Stimulated activated CD8-positive, alpha-beta memory T cell treated with anti-CD3 and anti-CD28 coated beads, Interleukin-7, amount 100 ng/mL, for 48 hours (primary cell): ENCODE measurements at regions not wholly inside any gene's neighbourhood (a gene's known extent, or its start where the extent isn't known, plus 50 kb on each side); places are given as distances from the start of the nearest gene placed in this dataset.

Experiments used
- DNase-seq, 2 donors: peaks; one replicate each; pipeline ENCODE4 v3.0.0-alpha.2; 2020; ENCODE audit warnings: low read depth in 1 of 2; ENCODE audit errors: extremely low read depth in 1 of 2

DNA sequence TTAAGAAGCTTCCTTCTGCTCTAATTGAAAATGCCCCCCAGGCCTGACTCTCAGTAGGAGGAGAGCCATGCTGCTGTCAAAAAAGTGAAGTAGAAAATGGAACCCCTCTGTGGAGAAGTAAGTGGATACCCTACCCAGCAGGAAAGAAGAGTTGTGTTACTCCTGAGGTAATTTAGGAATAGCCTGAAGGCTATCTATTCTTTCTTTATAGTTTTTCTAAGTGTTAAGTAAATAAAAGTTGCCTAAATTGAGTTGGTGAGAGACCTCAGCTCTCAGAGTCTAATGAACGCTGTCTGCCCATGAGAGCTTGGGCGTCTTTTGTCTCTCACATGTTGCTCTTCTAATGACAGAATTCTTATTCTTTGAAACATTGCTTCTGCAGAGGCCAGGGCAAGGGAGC, 116.2 kb downstream of the NSUN3 start:
- DNase-seq: no peak

DNA sequence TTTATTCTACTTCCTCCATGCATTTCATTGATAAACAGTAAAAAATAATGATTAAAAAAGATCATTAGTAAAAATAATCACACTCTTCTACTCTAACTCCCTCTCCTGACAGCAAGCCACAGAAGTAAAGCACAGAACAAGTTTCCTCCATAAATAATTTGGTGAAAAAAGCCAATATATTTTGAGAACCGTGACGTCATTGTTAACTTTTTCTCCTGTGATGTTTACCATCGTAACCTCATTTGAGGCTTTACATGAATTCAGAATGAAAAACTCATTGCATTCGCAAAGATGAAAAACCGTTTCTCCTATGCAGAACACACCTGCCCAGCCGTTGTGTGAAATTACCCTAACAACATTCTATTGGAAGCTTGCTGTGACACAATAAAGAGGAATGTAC, 120.7 kb downstream of the NSUN3 start:
- DNase-seq: no peak

DNA sequence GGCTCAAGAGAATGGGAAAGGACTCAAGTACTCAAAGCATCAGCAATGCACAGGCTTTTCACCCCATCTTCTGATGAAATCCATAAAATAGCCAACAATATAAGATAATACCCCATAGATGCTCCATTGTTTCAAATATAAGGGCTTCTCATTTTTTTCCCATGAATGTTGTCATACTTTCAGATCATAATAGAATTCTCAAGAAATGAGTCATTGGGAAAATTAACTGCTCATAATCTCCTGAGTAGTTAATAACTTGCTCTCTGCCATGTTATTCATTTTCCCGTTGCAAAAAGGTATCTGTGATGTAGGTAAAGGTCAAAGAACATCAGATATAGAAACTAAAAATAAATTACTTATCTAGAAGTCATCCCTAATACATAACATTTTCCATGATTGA, 121.9 kb downstream of the NSUN3 start:
- no peak for DNase-seq

DNA sequence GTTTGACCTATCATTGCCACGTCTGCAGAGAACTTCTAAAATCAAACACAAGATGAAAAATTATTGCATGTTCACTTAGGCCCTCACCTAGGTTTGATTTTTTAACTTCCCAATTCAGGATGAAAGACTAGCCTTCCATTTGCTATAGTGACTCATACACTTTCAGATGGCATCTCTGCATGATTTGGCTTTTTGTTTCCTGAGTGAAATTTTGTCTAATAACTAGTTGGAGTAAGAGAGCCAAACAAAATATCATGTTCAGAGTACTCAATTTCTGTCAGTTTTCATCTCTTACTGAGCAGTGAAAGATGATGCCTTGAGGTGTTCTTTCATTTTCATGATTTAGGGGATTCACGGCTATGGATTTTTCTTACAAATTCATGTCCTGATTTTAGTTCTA, 122.9 kb downstream of the NSUN3 start:
- DNase-seq: no peak

DNA sequence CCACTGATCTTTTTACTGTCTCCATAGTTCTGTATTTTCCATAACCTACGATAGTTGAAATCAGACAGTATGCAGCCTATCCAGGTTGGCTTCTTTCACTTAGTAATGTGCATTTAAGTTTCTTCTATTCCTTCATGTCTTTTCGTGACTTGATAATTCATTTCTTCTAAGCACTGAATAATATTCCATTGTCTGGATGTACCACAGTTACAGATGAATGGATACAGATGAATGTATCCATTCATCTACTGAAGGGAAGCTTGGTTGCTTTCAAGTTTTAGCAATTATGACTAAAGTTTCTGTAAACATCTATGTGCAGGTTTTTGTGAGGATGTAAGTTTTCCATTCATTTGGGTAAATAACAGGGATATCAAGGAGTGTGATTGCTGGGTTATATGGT, 124.8 kb downstream of the NSUN3 start:
- no peak for DNase-seq

DNA sequence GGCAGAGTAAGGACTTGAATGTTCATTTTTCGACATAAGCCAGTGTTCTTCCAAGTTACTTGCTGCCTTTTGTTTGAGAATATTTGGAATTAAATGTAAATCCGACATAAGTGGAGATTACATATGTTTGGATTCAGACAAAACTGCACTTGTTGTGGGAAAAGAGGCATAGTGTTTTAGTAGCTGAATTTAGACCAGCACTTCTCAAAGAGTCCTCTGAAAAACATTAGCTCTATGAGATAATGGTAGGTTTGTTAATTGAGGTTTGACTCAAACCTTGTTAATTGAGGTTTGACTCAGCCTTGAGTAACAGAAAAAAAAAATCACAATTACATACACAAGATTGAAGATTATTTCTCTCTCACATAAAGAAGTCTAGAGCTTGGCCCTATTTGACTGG, 132.5 kb downstream of the NSUN3 start:
- DNase-seq: no peak

DNA sequence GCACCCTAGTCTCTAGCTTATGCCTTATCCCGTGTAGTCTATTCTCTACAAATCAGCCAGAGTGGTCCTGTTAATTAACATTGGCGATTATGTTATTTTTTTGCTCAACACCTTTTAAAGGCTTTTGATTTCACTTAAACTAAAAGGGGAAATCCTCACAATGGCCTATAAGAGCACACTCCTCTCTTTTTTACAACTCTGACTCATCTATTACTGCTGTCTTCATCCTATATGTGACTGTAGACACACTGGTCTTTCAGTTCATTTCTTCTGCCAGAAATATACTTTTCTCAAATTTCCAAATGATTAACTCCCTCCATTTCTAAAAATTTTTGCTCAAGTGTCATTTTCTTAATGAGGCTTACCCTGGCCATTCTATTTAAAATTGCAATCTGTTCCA, 143.4 kb downstream of the NSUN3 start:
- no peak for DNase-seq

GRCh38 chr3:94210256-94210655, 147.4 kb downstream of the NSUN3 start:
- DNase-seq: no peak

- no peak for DNase-seq
Observed at GRCh38 chr3:94217406-94217805, 154.5 kb downstream of the NSUN3 start.

DNA sequence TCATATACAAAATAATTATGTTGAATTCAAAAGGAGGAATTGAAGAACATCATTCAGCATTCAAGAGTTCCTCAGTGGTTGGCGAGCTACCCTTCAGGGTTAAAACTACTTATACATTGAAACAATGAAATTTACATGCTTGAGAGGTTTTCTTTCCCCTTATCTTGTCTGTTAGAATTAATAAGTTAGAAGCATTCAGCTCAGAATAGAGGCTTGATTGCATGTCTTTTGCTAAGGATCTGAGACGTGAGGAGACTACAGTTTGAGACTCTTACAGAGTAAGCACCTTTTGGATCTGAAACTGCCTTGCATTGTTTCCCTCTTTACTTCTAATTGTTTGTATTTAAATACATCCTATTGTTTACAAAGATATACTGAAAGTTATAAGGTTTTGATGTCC, 157.6 kb downstream of the NSUN3 start:
- no peak for DNase-seq

DNA sequence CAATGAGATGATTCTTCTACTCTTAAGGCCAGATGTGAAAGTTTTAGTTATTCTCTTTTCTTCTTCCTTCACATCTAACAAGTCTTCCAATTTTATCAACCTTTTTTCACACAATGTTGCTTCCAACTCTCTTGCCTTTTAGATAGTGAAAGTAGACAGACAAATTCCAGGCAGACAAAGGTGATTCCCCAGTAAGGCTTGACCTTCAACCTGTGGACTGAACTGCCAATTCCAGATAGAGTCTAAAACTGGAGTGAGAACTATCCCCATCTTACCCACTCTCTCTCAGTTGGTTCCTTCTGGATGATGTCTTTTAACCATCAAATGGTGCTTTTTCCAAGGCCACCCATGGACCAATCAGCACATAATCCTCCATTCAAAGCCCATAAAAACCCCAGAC, 159.0 kb downstream of the NSUN3 start:
- DNase-seq: no peak

GRCh38 chr3:94225148-94225865, 162.4 kb downstream of the NSUN3 start:
- no peak for DNase-seq

- no peak for DNase-seq
Observed at GRCh38 chr3:94226078-94226477, 163.2 kb downstream of the NSUN3 start.

DNA sequence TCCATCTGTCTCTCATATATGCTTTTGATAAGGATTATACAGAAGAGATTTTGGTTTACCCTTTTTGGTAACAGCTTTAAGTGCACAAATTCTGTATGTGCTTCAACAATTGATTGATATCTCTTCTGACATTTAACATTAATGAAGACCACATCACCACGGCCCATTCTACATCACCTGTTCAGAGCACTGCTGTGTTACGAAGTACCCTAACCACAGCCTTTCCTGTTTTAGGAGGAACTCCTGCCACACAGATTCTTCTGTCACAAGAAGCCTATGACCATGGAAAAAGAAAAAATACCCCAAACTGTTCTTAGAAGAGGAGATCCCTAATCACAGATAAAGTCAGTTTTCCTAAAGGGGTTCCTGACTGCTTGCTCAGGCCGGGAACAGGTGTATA, 170.1 kb downstream of the NSUN3 start:
- no peak for DNase-seq

DNA sequence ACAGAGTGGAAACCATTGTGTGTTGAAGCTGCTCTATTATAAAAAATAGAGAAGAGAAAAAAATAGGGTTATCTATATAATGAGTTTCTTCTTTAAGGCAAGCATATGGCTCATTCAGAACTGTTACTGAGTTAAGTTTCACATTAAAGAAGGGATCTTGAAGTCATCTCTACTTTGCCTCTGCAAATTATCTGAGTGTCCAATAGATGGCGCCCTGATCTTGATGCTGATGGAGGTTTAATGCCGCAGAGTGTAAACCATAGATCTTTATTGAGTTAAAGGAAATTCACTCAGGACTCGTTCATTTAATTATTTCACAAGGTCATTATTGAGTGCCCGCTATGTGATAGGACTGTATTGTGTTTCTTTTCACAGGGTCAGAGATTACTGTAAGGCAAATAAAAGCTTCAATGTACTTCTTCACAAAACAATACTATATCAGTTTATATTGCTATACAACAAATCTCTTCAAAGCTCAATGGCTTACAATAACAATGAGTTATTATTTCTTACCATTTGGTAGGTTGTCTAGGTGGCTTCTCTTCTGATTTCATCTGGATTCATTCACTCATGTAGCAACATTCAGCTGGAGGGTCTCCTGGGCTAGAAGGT, 171.4 kb downstream of the NSUN3 start:
- no peak for DNase-seq

- no peak for DNase-seq
Observed at GRCh38 chr3:94241986-94242385, 179.1 kb downstream of the NSUN3 start.

DNA sequence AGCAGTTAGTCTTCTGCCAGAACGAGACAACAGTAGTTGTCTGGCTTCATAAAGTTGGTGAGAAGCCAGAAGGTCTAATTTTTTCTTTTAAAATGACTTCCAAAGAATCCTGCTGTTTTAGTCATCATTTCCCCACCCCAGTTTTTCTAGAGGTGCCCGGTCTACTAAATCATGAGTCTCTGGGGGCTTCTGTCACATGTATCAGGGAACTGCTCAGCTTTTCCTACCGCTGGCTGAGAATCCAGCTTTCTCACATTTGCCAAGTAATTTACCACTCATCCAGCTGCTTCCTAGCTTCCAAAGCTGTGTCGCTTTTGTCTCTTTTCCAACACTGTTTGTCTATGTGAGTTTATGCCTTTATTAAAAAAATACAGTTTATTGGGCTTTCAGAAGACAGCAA, 183.3 kb downstream of the NSUN3 start:
- DNase-seq: no peak

GRCh38 chr3:94248042-94248441, 185.2 kb downstream of the NSUN3 start:
- no peak for DNase-seq

DNA sequence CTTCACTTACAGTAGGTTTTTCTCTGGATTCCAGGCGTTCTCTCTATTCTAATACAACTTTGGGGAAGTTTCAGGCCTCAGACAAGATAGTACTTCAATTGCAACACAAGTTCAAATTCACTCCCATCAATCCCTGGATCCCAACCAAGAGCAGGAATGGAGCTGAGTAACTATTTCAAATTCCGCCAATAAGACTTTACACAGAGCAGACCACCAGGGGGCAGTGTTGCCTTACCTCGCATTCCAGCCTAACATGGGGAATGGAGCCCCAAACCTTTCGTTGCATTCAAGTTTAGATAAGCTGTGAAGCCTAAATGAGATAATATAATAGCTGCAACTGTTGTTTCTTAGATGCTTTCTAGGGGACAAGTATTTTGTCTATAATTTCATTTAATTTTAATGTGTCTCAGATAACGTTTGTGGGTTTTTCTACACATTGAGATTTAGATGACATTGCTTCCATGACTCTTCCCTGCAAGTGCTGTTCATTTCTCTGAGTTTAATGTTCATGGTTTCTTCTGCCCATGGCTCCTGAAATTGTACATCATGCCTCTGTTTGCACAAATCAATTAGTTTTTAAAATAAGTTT, 186.7 kb downstream of the NSUN3 start:
- peak; percentile 4 to 30 for DNase-seq

- no peak for DNase-seq
Observed at GRCh38 chr3:94251566-94251965, 188.7 kb downstream of the NSUN3 start.

- DNase-seq: no peak
Observed at GRCh38 chr3:94252316-94252715, 189.5 kb downstream of the NSUN3 start.
